ENCODE measurements at regions not wholly inside any gene's neighbourhood (a gene's known extent, or its start where the extent isn't known, plus 50 kb on each side); places are given as distances from the start of the nearest gene placed in this dataset.

DNA sequence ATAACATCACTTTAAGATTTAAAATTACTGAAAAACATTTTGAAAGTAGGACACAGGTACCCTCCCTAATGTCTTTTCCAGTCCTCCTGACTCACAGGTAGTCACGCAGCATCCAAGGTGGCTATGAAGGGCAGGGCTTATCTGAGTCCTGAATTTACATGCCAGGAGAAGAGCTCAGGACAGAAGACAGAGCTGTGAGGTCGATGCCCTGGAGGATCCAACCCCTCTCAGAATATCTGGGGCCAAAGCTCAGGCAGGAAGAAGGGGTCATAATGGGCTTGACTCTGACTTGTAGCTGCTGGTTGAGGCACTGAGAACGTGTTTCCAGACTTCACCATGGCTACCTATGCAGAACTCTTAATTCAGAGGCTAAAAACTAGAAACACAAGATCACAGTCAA, 177.5 kb downstream of the AASDH start:
- H3K27ac ChIP-seq (ENCODE audit: low read depth, low read length): no peak overlapping the region
- H3K4me3 ChIP-seq (ENCODE audit: insufficient read depth, low read length, poor library complexity, severe bottlenecking): no peak overlapping the region
- H3K4me2 ChIP-seq (ENCODE audit: low read depth, low read length, poor library complexity, severe bottlenecking): no peak overlapping the region
- H3K27me3 ChIP-seq (ENCODE audit: low read length): no peaks in the 10 kb centered on the region
- H3K9ac ChIP-seq (ENCODE audit: low read length): no peak overlapping the region
- no peak overlapping the region for H2AFZ ChIP-seq (ENCODE audit: low read depth, low read length, severe bottlenecking)
- no peaks in the 10 kb centered on the region for H3F3A ChIP-seq (ENCODE audit: insufficient read depth)
- no peaks in the 10 kb centered on the region for H3K36me3 ChIP-seq (ENCODE audit: low read length)
- no peaks in the 10 kb centered on the region for H4K20me1 ChIP-seq (ENCODE audit: low read depth, low read length)
- no peak for TF ChIP-seq EZH2phosphoT487 (conservative IDR thresholded peaks at IDR 0.05; ENCODE audit: low read length)
- TF ChIP-seq CTCF (IDR thresholded peaks at IDR 0.05; ENCODE audit: insufficient read depth, low read length, poor library complexity, severe bottlenecking): no peak
- no peaks in the 10 kb centered on the region for H3K9me2 ChIP-seq (replicated peaks; ENCODE audit: insufficient read depth, low read length)
- H3K79me2 ChIP-seq (ENCODE audit: insufficient read depth, low read length): no peaks in the 10 kb centered on the region
- H3K9me3 ChIP-seq (ENCODE audit: insufficient read depth, low read length): no peaks in the 10 kb centered on the region; the same call in 1 of the 2 replicates

DNA sequence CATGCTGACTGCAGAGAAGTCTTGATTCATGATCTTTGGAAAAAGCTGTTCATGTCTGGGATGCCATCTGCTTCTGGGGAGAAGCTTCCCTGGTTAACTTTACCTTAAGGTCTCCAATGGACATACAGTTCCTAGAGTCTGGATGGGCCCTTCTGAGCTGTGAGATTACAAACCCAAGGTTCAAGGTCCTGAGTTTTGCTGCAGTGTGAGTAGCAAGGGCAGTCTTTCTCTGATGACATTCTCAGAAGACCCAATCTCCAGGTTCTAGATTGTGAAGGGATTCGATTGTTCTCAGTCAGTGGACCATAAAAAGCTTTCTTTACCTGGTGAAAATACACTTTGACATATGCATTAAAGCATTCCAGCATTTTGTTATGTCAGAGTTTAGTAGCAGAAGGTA, 179.2 kb downstream of the AASDH start:
- Histone ChIP-seq H3K27ac (ENCODE audit: low read depth, low read length) (no peak overlapping the region), H3K4me3 (ENCODE audit: insufficient read depth, low read length, poor library complexity, severe bottlenecking) (no peak overlapping the region), H3K9ac (ENCODE audit: low read length) (no peak overlapping the region), H4K20me1 (ENCODE audit: low read depth, low read length) (no peaks in the 10 kb centered on the region), H3F3A (ENCODE audit: insufficient read depth) (no peaks in the 10 kb centered on the region), H3K27me3 (ENCODE audit: low read length) (no peaks in the 10 kb centered on the region), H3K9me2 (replicated peaks; ENCODE audit: insufficient read depth, low read length) (no peaks in the 10 kb centered on the region), H3K36me3 (ENCODE audit: low read length) (no peaks in the 10 kb centered on the region), H3K4me2 (ENCODE audit: low read depth, low read length, poor library complexity, severe bottlenecking) (no peak overlapping the region), H2AFZ (ENCODE audit: low read depth, low read length, severe bottlenecking) (no peak overlapping the region), H3K9me3 (ENCODE audit: insufficient read depth, low read length) (no peaks in the 10 kb centered on the region; the same call in 1 of the 2 replicates), H3K79me2 (ENCODE audit: insufficient read depth, low read length) (no peaks in the 10 kb centered on the region)
- TF ChIP-seq CTCF (IDR thresholded peaks at IDR 0.05; ENCODE audit: insufficient read depth, low read length, poor library complexity, severe bottlenecking): no peak
- TF ChIP-seq EZH2phosphoT487 (conservative IDR thresholded peaks at IDR 0.05; ENCODE audit: low read length): no peak

DNA sequence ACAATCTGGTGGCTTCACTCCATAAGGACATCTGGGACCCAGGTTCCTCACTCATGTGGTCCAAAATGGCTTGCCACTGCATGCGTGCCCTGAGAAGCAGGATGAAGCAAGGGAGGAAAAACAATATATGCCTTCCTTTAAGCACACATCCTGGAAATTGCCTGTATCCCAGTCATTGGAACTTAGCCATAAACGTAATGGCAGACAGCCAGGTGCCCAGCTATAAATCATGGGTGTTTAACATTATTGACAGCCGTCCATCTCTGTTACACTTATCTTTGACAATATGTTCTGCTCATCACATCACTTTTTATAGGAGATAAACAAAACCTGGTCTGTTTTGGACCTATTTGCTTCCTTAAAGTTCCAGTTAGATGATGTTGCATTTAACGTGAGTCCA, 181.0 kb downstream of the AASDH start:
- Histone ChIP-seq H3K9me2 (replicated peaks; ENCODE audit: insufficient read depth, low read length) (no peaks in the 10 kb centered on the region), H4K20me1 (ENCODE audit: low read depth, low read length) (no peaks in the 10 kb centered on the region), H3K36me3 (ENCODE audit: low read length) (no peaks in the 10 kb centered on the region), H3F3A (ENCODE audit: insufficient read depth) (no peaks in the 10 kb centered on the region), H3K27ac (ENCODE audit: low read depth, low read length) (no peak overlapping the region), H3K4me3 (ENCODE audit: insufficient read depth, low read length, poor library complexity, severe bottlenecking) (no peak overlapping the region), H3K79me2 (ENCODE audit: insufficient read depth, low read length) (no peaks in the 10 kb centered on the region), H3K4me2 (ENCODE audit: low read depth, low read length, poor library complexity, severe bottlenecking) (no peak overlapping the region), H3K9ac (ENCODE audit: low read length) (no peak overlapping the region), H2AFZ (ENCODE audit: low read depth, low read length, severe bottlenecking) (no peak overlapping the region), H3K9me3 (ENCODE audit: insufficient read depth, low read length) (no peaks in the 10 kb centered on the region; the same call in 1 of the 2 replicates), H3K27me3 (ENCODE audit: low read length) (no peaks in the 10 kb centered on the region)
- TF ChIP-seq CTCF (IDR thresholded peaks at IDR 0.05; ENCODE audit: insufficient read depth, low read length, poor library complexity, severe bottlenecking) (no peak), EZH2phosphoT487 (conservative IDR thresholded peaks at IDR 0.05; ENCODE audit: low read length) (no peak)
